Hepatocyte (in vitro differentiated cells): ENCODE measurements at regions not wholly inside any gene's neighbourhood (a gene's known extent, or its start where the extent isn't known, plus 50 kb on each side); places are given as distances from the start of the nearest gene placed in this dataset.

Experiments
- DNase-seq: peaks from one replicate; pipeline ENCODE4 v3.0.0-alpha.2; 2016; ENCODE audit warnings: low spot score
- H2AFZ ChIP-seq: fragments of 200-600 bp; sonication (generic); 2 replicates; pipeline ENCODE4 v1.6.0; 2016; ENCODE audit warnings: antibody characterized with exemption, mild to moderate bottlenecking
- H3K27ac ChIP-seq: fragments of 200-600 bp; sonication (generic); 2 replicates; pipeline ENCODE4 v1.5.1; 2016; ENCODE audit warnings: mild to moderate bottlenecking
- H3K27me3 ChIP-seq: fragments of 200-600 bp; sonication (generic); 2 replicates; pipeline ENCODE4 v1.6.1; 2016
- H3K36me3 ChIP-seq: fragments of 200-600 bp; sonication (generic); replicated peaks from 2 replicates; pipeline ENCODE4 v1.5.1; 2016; ENCODE audit warnings: low read depth; ENCODE audit not compliant: insufficient read depth
- H3K4me1 ChIP-seq: fragments of 200-600 bp; sonication (generic); 2 replicates; pipeline ENCODE4 v1.5.1; 2016; ENCODE audit warnings: mild to moderate bottlenecking, moderate library complexity; ENCODE audit not compliant: insufficient read depth
- H3K4me2 ChIP-seq: fragments of 200-600 bp; sonication (generic); 2 replicates; pipeline ENCODE4 v1.6.0; 2016
- H3K4me3 ChIP-seq: fragments of 200-600 bp; sonication (generic); 2 replicates; pipeline ENCODE4 v1.5.1; 2016; ENCODE audit warnings: mild to moderate bottlenecking
- H3K79me2 ChIP-seq: fragments of 200-600 bp; sonication (generic); 2 replicates; pipeline ENCODE4 v1.6.0; 2017; ENCODE audit warnings: mild to moderate bottlenecking
- H3K9me2 ChIP-seq: fragments of 200-600 bp; sonication (generic); replicated peaks from 2 replicates; pipeline ENCODE4 v1.6.0; 2017; ENCODE audit warnings: mild to moderate bottlenecking; ENCODE audit not compliant: insufficient read depth
- H3K9me3 ChIP-seq: fragments of 200-600 bp; sonication (generic); 2 replicates; pipeline ENCODE4 v1.5.1; 2016; ENCODE audit warnings: low read depth, mild to moderate bottlenecking
- H4K20me1 ChIP-seq: fragments of 200-600 bp; sonication (generic); 2 replicates; pipeline ENCODE4 v1.6.0; 2016; ENCODE audit warnings: mild to moderate bottlenecking; ENCODE audit not compliant: insufficient read depth, poor library complexity, severe bottlenecking
- CTCF ChIP-seq: fragments of 200-600 bp; sonication (generic); IDR thresholded peaks from 2 replicates; pipeline ENCODE4 v1.5.1; 2016; ENCODE audit warnings: antibody characterized with exemption, mild to moderate bottlenecking; ENCODE audit not compliant: poor library complexity
- EZH2 ChIP-seq: fragments of 200-600 bp; sonication (generic); IDR thresholded peaks from 2 replicates; pipeline ENCODE4 v1.6.1; 2016; ENCODE audit warnings: antibody characterized with exemption, mild to moderate bottlenecking, borderline replicate concordance
- EZH2phosphoT487 ChIP-seq: fragments of 200-600 bp; sonication (generic); IDR thresholded peaks from one replicate; pipeline ENCODE4 v1.6.1; 2018; ENCODE audit warnings: antibody characterized with exemption, mild to moderate bottlenecking, low read depth, moderate library complexity; ENCODE audit not compliant: unreplicated experiment, severe bottlenecking
- WGBS: methylation state at CpG from one replicate; pipeline ENCODE4 v1.1.6; 2016; ENCODE audit warnings: low lambda C conversion rate; ENCODE audit errors: missing lambda C conversion rate; 5-methylcytosine and 5-hydroxymethylcytosine counted together

DNA sequence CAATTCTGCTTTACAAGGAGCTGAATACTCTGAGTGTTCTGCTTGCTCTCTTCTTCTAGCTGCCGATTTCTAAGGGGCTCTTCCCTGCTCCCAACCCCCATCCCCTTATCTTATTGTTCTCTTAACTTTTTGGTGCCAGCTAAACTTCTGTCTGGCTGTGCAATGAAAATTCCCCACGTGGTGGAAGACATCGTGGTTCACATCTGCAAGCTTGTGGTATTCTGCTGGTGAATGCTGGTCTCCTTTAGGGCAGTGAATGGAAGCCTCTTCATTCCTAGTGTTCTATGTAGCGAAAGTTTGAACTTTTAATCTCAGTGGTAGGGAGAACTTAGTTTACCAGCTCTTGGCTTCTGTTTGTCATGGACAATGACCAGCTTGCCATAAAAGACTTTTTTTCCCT lies 406.0 kb upstream of the ZEB2 start:
- Histone ChIP-seq H3K4me1 (no peaks in the 10 kb centered on the region), H3K9me2 (no peaks in the 10 kb centered on the region), H3K79me2 (no peaks in the 10 kb centered on the region), H4K20me1 (no peaks in the 10 kb centered on the region), H3K27me3 (no peaks in the 10 kb centered on the region), H2AFZ (no peak overlapping the region), H3K4me3 (no peak overlapping the region), H3K4me2 (no peak overlapping the region), H3K27ac (no peak overlapping the region), H3K9me3 (no peaks in the 10 kb centered on the region), H3K36me3 (no peaks in the 10 kb centered on the region)
- 59% methylated on average over 4 of the region's 4 CpGs for WGBS
- DNase-seq, result no peak
- TF ChIP-seq EZH2phosphoT487, result no peak
- no peak for TF ChIP-seq CTCF
- TF ChIP-seq EZH2, result no peak

- H3K36me3 ChIP-seq, result no peaks in the 10 kb centered on the region
- H3K27ac ChIP-seq, result no peak overlapping the region
- H3K79me2 ChIP-seq, result no peaks in the 10 kb centered on the region
- H3K4me1 ChIP-seq, result no peaks in the 10 kb centered on the region
- no peaks in the 10 kb centered on the region for H3K9me3 ChIP-seq
- no peak overlapping the region for H3K4me2 ChIP-seq
- no peaks in the 10 kb centered on the region for H4K20me1 ChIP-seq
- H2AFZ ChIP-seq, result no peak overlapping the region
- no peak overlapping the region for H3K4me3 ChIP-seq
- no peaks in the 10 kb centered on the region for H3K9me2 ChIP-seq
- H3K27me3 ChIP-seq, result no peaks in the 10 kb centered on the region
- no peak for DNase-seq
- TF ChIP-seq CTCF (no peak), EZH2phosphoT487 (no peak), EZH2 (no peak)
Measured at GRCh38 chr2:144924827-144925226, 404.9 kb upstream of the ZEB2 start.

DNA sequence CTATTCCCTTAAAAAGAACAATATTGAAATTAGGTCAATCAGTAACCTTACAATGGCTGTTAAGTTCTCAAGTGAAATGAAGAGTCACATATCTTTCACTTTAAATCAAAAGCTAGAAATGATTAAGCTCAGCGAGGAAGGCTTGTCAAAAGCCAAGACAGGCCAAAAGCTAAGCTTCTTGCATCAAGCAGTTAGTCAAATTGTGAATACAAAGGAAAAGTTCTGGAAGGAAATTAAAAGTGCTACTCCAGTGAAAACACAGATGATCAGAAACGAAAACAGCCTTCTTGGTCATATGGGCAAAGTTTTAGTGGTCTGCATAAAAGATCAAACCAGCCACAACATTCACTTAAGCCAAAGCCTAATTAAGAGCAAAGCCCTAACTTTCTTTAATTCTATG lies 402.6 kb upstream of the ZEB2 start:
- no peaks in the 10 kb centered on the region for H3K4me1 ChIP-seq
- H2AFZ ChIP-seq, result no peak overlapping the region
- no peaks in the 10 kb centered on the region for H3K79me2 ChIP-seq
- WGBS, result 78% methylated on average over 2 of the region's 2 CpGs
- H3K36me3 ChIP-seq, result no peaks in the 10 kb centered on the region
- H3K27ac ChIP-seq, result no peak overlapping the region
- no peaks in the 10 kb centered on the region for H3K9me3 ChIP-seq
- H3K4me2 ChIP-seq, result no peak overlapping the region
- no peak overlapping the region for H3K4me3 ChIP-seq
- no peaks in the 10 kb centered on the region for H3K27me3 ChIP-seq
- H4K20me1 ChIP-seq, result no peaks in the 10 kb centered on the region
- TF ChIP-seq EZH2, result no peak
- no peak for TF ChIP-seq EZH2phosphoT487
- no peak for TF ChIP-seq CTCF
- no peaks in the 10 kb centered on the region for H3K9me2 ChIP-seq
- DNase-seq, result no peak

DNA sequence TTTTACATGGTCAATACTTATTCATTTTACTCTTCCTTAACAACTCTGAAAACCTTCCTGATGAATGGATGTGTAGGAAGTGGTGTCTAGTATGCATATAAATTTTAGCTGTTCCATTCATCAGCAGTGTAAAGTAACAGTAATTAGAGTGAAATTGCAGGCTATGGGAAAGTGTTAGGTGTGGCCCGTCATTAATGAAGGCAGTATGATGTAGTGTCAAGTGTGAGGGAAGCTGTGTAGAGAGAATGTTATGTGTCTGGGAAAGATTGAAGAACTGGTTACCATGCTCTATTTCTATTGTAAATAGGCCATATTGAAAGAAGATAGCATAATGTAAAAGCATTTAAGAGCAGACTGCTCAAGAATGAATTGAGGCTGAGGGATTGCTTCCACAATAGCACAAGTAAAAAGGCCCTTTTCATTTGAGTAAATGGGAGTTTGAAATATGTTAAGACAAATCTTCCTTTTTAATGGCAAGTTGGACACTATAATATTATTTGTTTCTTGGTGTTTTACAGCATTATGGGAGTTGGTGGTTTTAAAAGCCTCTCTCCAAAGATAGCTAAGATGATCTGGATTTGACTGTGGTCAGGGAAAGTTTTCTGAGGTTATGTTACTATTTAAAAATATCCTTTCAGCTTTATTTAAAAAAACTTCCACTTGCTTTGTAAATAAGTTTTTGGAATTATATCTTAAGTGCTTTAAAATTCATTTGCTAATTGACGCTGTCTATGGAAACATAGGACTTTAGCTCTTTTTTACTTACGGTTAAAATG lies 401.0 kb upstream of the ZEB2 start:
- TF ChIP-seq EZH2 (no peak), CTCF (no peak), EZH2phosphoT487 (no peak)
- DNase-seq, result no peak
- Histone ChIP-seq H3K27ac (no peak overlapping the region), H3K27me3 (no peaks in the 10 kb centered on the region), H3K79me2 (no peaks in the 10 kb centered on the region), H2AFZ (no peak overlapping the region), H3K4me2 (no peak overlapping the region), H3K4me1 (no peaks in the 10 kb centered on the region), H3K9me3 (no peaks in the 10 kb centered on the region), H3K9me2 (no peaks in the 10 kb centered on the region), H3K36me3 (no peaks in the 10 kb centered on the region), H3K4me3 (no peak overlapping the region), H4K20me1 (no peaks in the 10 kb centered on the region)
- 96% methylated on average over 3 of the region's 3 CpGs for WGBS
